Activated CD8-positive, alpha-beta memory T cell treated with anti-CD3 and anti-CD28 coated beads for 36 hours (primary cell): ENCODE measurements at regions not wholly inside any gene's neighbourhood (a gene's known extent, or its start where the extent isn't known, plus 50 kb on each side); places are given as distances from the start of the nearest gene placed in this dataset.

Experiments used
- CTCF ChIA-PET: fragments of 350-600 bp; sonication (Branson Sonifier 250); formaldehyde crosslinking; loops from one replicate; lab custom pipeline; 2021; ENCODE audit warnings: antibody characterized with exemption; lab: Charles Lee
- POLR2A ChIA-PET: fragments of 350-600 bp; sonication (Branson Sonifier 250); formaldehyde crosslinking; loops from one replicate; lab custom pipeline; 2021; ENCODE audit warnings: antibody characterized with exemption; lab: Charles Lee

- CTCF ChIA-PET, result no interaction called here
- POLR2A ChIA-PET, result no interaction called here
Observed at GRCh38 chr6:77217896-77218295, 245.4 kb downstream of the HTR1B start.

GRCh38 chr6:77205936-77206335 is 257.4 kb downstream of the HTR1B start:
- POLR2A ChIA-PET, result no interaction called here
- CTCF ChIA-PET, result no interaction called here

GRCh38 chr6:77204555-77204954 is 258.7 kb downstream of the HTR1B start:
- POLR2A ChIA-PET, result no interaction called here
- CTCF ChIA-PET, result no interaction called here

DNA sequence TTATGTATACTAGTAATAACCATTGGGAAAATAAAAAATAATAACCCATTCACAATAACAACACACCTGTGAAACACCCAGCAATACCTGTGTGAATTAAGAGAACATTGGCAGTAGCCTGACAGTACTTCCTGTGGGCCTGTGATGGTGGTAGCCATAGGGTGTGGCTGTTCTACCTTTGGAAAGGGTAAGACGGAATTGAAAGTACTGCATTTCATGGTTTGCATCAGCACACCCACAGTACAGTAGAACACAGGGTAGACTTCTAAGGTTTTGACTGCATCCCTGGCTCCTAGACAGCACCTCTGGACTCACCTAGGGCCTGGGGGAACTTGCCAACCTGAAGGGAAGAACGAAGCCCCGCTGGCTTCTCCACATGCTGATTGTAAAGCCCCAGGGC is 279.8 kb downstream of the HTR1B start:
- CTCF ChIA-PET, result no interaction called here
- POLR2A ChIA-PET, result no interaction called here

DNA sequence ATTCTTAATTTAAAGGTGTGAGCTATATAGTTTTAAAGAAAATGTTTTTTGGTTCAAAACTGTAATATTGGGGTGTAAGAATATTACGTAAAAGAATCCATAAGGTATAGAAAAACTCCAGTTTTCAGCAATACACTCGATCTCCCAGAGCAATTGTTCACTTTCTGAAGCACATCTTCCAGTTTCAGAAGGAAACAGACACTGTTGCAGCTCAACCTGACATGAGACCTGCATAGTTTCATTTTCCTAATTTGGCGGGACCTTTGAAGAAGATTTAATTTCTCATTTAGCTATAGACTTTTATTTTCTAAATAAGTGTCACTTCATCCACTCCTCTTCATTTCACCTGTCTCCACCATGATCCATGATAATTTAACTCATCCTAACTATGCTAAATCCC is 281.5 kb downstream of the HTR1B start:
- POLR2A ChIA-PET, result no interaction called here
- CTCF ChIA-PET, result no interaction called here

- ChIA-PET CTCF (no interaction called here), POLR2A (no interaction called here)
Observed at GRCh38 chr6:77180326-77180725, 283.0 kb downstream of the HTR1B start.

GRCh38 chr6:77178821-77179220 is 284.5 kb downstream of the HTR1B start:
- CTCF ChIA-PET, result no interaction called here
- POLR2A ChIA-PET, result no interaction called here

GRCh38 chr6:77177470-77177869 is 285.8 kb downstream of the HTR1B start:
- CTCF ChIA-PET, result no interaction called here
- POLR2A ChIA-PET, result no interaction called here

DNA sequence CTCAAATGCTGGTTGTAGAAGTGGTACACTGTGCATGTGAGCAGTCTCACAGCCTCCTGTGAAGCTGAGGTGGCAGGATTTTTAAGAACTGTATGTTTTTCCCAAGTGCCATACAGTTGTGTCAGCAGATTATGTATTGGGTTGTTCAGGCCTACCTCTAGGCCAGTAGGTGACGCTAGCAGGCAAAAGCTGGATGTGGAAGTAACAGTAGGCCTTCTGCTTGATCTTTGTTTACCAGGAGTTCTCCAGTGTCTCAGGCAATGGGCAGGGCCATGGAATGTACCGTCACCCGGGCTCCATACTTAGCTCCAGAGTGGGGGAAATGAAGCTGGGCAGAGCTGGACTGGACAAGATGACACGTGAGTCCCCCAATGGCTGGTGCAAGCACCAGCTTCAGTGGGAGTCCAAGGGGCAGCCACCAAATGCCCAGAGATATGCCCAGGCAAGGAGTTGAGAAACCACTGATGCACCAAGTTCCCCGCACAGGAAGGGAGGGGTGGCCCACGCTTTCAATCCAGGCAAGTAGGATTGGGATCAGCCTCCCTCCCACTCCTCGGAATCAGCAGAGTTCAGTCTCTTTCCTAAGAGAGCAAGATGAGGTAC is 289.7 kb downstream of the HTR1B start:
- ChIA-PET POLR2A (no interaction called here), CTCF (no interaction called here)

GRCh38 chr6:77172578-77172977 is 290.7 kb downstream of the HTR1B start:
- CTCF ChIA-PET, result no interaction called here
- POLR2A ChIA-PET, result no interaction called here

DNA sequence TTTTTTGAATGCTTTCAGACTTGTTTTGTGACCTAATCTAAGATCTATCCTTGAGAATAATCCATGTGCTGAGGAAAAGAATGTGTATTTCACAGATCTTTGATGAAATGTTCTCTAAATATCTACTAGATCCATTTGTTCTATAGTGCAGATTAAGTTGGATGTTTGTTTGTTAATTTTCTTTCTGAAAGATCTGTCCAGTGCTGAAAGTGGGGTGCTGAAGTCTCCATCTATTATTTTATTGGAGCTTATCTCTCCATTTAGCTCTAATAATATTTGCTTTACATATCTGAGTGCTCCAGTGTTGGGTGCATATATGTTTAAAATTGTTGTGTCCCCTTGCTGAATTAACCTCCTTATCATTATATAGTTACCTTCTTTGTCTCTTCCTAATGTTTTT is 303.6 kb downstream of the HTR1B start:
- CTCF ChIA-PET, result no interaction called here
- POLR2A ChIA-PET, result no interaction called here

GRCh38 chr6:77151241-77151640 is 312.1 kb downstream of the HTR1B start:
- POLR2A ChIA-PET, result no interaction called here

GRCh38 chr6:77150736-77151135 is 312.6 kb downstream of the HTR1B start:
- CTCF ChIA-PET, result no interaction called here
- POLR2A ChIA-PET, result no interaction called here

More at GRCh38 chr6:77151241-77151640, 312.1 kb downstream of the HTR1B start:
- CTCF ChIA-PET, result no interaction called here

DNA sequence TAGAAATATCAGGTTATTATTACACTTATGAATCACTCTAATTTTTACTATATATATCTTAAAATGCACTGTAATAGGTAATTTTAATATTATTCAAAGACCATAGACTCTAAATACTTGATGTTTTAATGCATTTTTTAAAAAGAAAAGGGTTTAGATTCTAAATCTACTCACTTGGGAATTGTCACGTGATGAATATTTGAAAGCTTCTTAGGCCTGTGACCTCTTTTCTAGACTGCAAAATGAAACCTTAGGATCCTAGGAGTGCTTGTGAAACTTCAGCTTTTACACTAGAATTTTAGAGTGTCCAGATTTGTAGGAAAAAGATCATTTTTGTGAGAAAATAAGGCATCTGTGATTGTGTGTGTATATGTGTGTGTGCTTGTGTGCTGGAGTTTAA is 318.0 kb downstream of the HTR1B start:
- POLR2A ChIA-PET, result no interaction called here

GRCh38 chr6:77143659-77144447 is 319.4 kb downstream of the HTR1B start:
- POLR2A ChIA-PET, result no interaction called here
- CTCF ChIA-PET, result no interaction called here

More for the DNA sequence above, 318.0 kb downstream of the HTR1B start:
- CTCF ChIA-PET, result no interaction called here

DNA sequence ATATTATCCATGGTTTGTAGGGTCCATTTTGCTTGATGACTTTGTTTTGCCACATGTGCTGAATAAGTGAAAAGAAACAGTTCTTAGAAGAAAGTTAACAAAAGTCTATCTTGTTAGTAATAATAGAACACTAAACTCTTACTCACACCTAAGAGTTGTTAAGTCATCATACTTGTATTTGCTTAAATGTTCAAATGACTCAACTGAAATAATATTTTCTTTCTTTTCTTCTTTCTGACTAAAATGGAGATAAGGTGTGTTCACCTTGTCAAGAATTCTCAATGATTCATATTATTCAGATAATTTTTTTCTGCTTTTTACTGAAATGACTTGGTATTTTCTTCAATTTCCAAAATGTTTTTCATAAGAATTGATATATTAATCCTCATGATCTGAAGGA is 327.2 kb downstream of the HTR1B start:
- POLR2A ChIA-PET, result no interaction called here
- CTCF ChIA-PET, result no interaction called here

GRCh38 chr6:77133031-77133430 is 330.3 kb downstream of the HTR1B start:
- POLR2A ChIA-PET, result no interaction called here
- CTCF ChIA-PET, result no interaction called here

DNA sequence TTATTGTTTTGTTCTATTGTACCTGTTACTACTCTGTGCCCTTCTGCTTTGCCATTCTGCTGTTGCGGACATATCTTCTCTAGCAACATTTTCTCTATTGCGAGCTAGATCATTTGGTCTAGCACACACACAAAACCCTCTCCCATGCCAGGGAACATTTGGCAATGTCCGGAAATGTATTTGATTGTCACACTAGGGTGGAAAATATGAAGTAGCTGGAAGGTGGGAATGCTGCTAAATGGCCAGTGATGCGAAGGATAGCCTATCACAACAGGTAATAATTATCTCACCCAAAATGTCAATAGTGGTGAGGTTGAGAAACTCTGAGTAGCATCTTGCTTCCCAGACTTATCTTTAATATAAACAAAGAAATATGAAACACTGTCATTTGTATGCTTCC is 331.9 kb downstream of the HTR1B start:
- CTCF ChIA-PET, result no interaction called here
- POLR2A ChIA-PET, result no interaction called here

- ChIA-PET CTCF (no interaction called here), POLR2A (no interaction called here)
Observed at GRCh38 chr6:77124604-77125003, 338.7 kb downstream of the HTR1B start.

GRCh38 chr6:77123527-77123926 is 339.8 kb downstream of the HTR1B start:
- ChIA-PET CTCF (no interaction called here), POLR2A (no interaction called here)

DNA sequence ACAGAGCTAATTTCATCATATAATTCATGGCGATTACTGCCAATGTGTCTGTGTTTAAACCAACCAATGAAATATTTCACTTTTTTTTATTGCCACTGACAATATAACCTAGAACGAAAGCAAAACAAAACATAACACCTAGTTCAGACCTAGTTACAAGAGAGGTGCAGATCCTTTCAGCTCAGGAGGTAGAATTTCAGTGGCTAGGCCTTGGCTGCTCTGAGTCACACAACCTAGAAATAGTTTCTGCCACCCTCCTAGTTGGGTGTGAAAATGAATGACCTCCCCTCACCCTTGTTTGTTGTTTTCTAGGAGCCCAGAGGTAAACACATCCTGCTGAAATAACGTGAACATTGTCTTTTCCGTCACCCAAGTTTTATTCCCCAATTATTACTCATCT is 356.3 kb downstream of the HTR1B start:
- CTCF ChIA-PET, result no interaction called here
- POLR2A ChIA-PET, result no interaction called here
